GM06990 (cell line): ENCODE measurements at regions not wholly inside any gene's neighbourhood (a gene's known extent, or its start where the extent isn't known, plus 50 kb on each side); places are given as distances from the start of the nearest gene placed in this dataset.

Experiments used
- DNase-seq: peaks from one replicate; pipeline ENCODE4 v3.0.0-alpha.2; 2011; ENCODE audit not compliant: insufficient read length; ENCODE audit errors: extremely low read depth
- H3K27me3 ChIP-seq: replicated peaks from 2 replicates; pipeline ENCODE4 v1.6.0; 2011; ENCODE audit warnings: low read length; ENCODE audit not compliant: control insufficient read depth, insufficient read depth
- H3K36me3 ChIP-seq: 2 replicates; pipeline ENCODE4 v1.5.1; 2011; ENCODE audit warnings: low read length; ENCODE audit not compliant: control insufficient read depth, insufficient read depth
- H3K4me3 ChIP-seq: replicated peaks from 2 replicates; pipeline ENCODE4 v1.5.1; 2011; ENCODE audit warnings: low read depth, mild to moderate bottlenecking, control low read depth, low read length
- TF ChIP-seq, protein P1 (sequence below): IDR thresholded peaks from 2 replicates; pipeline ENCODE4 v1.5.1; 2011; ENCODE audit warnings: low read length, control low read depth, mild to moderate bottlenecking, inconsistent platforms; ENCODE audit not compliant: insufficient read depth, poor library complexity, severe bottlenecking

DNA sequence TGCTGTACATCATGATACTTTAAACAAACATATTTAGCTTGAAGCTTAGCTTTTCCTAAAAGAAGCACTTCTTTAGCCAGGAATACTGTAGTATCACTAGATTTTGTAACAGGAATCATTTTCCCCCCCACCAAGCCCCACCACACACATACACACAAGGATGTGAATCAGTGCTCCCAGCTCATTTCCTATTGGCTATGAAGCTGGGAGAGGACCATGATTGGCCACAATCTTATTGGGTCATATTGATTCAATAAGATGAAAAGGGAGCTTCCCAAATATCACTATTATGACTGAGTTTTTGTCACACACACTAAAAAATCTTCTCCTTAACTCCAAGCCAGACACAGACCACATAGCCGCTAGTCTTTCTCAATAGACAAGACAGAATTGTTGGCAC, 140.5 kb upstream of the TNFAIP3 start:
- Histone ChIP-seq H3K27me3 (no peaks in the 10 kb centered on the region), H3K36me3 (no peaks in the 10 kb centered on the region), H3K4me3 (no peak overlapping the region)
- no peak for DNase-seq
- TF ChIP-seq, protein P1, sequence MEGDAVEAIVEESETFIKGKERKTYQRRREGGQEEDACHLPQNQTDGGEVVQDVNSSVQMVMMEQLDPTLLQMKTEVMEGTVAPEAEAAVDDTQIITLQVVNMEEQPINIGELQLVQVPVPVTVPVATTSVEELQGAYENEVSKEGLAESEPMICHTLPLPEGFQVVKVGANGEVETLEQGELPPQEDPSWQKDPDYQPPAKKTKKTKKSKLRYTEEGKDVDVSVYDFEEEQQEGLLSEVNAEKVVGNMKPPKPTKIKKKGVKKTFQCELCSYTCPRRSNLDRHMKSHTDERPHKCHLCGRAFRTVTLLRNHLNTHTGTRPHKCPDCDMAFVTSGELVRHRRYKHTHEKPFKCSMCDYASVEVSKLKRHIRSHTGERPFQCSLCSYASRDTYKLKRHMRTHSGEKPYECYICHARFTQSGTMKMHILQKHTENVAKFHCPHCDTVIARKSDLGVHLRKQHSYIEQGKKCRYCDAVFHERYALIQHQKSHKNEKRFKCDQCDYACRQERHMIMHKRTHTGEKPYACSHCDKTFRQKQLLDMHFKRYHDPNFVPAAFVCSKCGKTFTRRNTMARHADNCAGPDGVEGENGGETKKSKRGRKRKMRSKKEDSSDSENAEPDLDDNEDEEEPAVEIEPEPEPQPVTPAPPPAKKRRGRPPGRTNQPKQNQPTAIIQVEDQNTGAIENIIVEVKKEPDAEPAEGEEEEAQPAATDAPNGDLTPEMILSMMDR, result no peak

DNA sequence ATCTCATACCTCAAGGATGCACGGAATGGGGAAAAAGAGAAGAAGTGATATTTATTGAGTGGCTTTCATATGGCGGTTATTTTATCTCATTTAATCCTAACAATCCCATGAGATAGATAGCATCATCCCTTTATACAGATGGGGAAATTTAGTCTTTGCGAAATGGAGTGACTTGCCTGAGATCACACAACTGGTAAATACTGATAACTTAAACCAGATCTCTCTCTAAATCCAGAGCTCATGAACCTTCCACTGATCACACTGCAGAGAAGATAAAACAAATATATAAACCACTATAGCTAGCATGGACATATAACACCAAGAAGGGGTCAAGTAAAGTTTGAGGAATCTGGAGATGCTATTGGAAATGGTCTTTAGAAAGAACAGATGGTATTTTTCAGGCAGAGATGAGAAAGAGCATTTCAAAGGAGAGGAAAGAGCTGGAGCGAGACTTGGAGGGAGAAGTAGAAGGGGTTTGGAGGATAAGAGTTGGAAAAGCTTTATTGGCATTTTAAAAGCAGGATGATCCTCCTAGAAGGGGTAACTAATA, 139.8 kb upstream of the TNFAIP3 start:
- Histone ChIP-seq H3K4me3 (no peak overlapping the region), H3K27me3 (no peaks in the 10 kb centered on the region), H3K36me3 (no peaks in the 10 kb centered on the region)
- TF ChIP-seq, protein P1, result no peak
- no peak for DNase-seq

DNA sequence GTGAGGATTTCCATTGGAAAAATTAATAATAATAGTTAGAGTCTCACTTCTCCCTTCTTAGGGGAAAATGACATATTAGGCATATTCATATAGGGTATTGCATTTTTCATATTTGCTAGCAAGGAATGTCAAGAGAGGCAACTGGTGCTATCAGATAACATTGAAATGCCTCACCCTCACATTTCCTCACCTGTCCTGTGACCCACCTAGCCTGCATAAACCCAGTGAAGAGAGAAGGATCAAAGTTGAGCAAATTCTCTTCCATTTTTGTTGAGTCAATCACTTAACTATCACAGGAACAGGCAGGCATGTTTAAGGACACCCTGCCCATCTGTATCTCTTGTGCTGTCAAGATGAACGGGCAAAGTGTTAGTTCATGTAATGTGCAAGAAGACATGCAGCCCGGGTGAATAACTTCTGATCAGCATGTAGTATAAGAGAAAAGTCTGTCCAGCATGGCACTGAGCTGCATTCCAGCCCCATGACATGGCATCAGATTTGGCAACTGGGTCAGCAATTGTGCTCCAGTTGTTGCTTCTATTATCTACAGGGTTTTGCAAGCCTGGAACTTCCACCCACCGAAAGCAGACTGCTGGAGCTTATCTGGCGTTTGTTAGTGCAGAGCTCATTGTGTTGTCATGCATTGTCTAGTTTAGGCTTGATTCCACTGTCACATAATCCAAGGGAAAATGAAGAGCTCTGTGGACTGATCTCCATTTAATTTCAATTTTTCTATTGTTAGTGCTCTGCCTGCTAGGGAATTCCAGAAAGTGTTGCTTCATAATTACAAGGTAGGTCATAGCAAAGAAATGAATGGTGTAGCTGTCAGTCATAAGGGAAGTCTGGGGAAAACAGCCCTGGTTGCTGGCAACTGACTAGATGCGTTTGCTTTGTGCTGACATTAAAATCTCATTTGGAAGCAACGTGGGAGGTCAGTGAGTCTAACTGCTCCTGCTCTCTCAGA, 138.4 kb upstream of the TNFAIP3 start:
- Histone ChIP-seq H3K4me3 (no peak overlapping the region), H3K36me3 (no peaks in the 10 kb centered on the region), H3K27me3 (no peaks in the 10 kb centered on the region)
- DNase-seq, result no peak
- TF ChIP-seq, protein P1, result no peak

DNA sequence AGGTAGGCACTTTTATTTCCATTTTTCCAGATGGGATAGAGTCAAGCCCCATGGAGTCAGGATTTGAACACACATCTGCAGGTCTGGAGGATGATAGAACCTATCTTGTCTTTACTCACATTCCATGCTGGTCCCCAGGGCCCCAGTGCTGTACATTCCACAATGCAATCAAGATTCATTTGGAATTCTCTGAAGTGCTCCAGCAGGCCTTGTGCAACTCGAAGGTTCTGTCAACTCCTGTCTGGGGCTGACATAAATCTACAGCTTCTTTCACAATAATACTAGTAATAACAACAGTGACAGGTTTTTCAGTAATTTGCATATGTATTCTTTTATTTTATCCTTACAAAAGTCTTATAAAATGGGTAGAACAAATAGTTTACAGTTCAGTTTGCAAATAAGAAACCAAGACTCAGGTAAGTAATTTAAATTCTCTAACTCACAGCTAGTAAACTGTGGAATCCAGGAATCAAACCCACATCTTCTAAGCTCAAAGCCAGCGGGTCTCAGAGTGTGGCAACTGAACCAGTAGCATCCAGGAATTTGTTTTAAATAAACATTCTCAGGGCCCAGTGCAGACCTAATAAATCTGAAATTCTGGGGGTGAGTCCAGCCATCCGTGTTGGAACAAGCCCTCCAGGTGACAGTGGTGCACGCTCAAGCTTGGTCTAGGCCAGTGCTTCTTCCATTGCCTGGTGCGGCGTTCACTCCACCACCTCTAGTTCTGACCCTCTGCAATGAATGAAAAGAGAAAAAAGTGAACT, 137.0 kb upstream of the TNFAIP3 start:
- DNase-seq, result no peak
- Histone ChIP-seq H3K27me3 (no peaks in the 10 kb centered on the region), H3K4me3 (no peak overlapping the region), H3K36me3 (no peaks in the 10 kb centered on the region)
- TF ChIP-seq, protein P1, result no peak

DNA sequence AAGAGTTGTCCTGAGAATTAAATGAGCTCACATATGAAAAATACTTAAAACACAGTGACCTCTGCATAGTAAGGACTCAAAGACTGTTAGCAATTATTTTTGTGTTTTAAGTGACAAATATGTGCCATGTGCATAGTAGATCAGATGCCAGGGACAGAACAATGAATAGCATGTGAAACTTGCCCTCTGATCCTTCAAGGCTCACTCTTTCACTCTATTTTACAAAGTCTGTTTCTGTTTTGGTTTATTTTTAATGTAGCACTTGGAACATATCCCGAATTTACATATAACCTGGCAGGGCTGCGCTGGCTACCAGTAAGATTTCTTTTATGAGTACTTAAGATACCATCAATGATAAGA, 135.5 kb upstream of the TNFAIP3 start:
- Histone ChIP-seq H3K4me3 (no peak overlapping the region), H3K27me3 (no peaks in the 10 kb centered on the region), H3K36me3 (no peaks in the 10 kb centered on the region)
- TF ChIP-seq, protein P1, result no peak
- no peak for DNase-seq
